ENCODE measurements at regions not wholly inside any gene's neighbourhood (a gene's known extent, or its start where the extent isn't known, plus 50 kb on each side); places are given as distances from the start of the nearest gene placed in this dataset.

GRCh38 chr5:2598503-2598902 is 153.0 kb downstream of the IRX2 start:
- no peak for DNase-seq

DNA sequence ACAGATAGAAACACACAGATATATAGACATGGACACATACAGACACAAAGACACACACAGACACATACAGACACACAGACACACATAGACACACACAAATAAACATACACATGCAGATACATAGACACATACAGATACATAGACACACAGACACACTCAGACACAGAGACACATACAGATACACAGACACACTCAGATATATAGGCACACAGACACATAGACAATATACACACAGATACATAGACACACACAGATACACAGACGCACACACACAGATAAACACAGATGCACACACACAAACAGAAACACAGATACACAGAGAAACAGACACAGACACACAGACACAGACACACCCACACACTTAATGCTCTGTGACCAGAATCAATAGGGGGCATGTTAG is 156.8 kb downstream of the IRX2 start:
- DNase-seq = no peak

- DNase-seq = no peak
Observed at GRCh38 chr5:2592766-2593165, 158.7 kb downstream of the IRX2 start.

DNA sequence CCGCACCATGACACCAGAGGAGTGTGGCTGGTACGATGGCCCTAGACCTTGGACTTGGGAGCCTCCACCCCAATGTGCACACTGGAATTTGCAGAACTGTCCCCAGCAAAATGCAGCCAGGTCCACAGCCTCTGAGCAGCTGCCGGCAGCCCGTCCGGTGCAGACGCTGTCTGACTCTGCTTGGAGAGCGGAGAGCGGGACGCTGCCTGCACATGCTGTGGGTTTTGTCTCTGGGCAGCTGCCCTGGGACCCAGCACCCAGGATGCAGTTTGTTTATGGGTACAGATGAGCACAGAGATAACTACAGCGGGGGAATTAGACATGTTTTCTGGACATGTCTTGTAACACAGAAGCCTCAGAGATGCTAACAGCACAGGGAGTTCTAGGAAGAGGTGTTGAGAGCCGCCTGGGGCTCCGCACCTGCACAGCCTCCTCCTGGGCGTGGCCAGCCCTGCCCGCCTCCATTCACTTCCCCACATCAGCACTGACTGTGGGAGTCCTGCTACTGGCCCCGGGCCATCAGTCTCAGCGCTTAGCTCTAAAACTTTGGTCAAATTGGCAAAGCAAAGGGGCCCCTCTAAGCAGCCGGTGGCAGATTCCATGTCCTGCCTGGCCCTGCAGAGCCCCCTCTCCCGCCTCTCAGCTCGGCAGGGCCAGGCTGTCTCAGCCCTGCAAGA is 159.6 kb downstream of the IRX2 start:
- DNase-seq = no peak

DNA sequence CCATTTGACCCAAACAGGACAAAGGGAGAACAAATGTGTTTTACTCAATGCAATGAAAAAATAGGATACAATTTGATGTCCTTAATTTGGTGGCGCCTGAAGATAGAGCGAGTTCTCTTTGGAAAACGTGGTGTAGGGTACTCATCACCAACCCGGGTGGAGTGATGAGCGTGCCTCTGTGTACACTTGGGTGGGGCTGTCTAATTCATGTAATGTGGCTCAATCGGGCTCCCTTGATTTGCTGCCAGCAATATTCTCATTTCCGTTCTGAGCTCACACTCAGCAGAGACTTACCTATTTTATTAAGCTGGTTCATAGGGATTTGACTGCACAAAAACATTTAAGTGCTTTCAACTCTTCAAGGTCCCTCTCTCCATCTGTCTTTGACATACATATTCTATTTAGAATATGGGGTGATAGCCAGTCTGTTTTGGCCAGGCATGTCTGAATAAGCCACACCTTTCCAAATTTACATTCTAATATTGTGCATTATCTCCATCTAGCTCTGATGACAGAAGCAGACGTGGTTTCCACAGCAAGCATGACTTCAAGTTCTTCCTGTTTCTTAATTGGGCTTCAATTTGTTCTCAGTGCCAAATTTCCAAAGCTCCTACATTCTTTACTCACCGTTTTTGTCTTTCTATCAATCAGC is 162.5 kb downstream of the IRX2 start:
- no peak for DNase-seq

- no peak for DNase-seq
Observed at GRCh38 chr5:2587189-2588031, 164.1 kb downstream of the IRX2 start.

DNA sequence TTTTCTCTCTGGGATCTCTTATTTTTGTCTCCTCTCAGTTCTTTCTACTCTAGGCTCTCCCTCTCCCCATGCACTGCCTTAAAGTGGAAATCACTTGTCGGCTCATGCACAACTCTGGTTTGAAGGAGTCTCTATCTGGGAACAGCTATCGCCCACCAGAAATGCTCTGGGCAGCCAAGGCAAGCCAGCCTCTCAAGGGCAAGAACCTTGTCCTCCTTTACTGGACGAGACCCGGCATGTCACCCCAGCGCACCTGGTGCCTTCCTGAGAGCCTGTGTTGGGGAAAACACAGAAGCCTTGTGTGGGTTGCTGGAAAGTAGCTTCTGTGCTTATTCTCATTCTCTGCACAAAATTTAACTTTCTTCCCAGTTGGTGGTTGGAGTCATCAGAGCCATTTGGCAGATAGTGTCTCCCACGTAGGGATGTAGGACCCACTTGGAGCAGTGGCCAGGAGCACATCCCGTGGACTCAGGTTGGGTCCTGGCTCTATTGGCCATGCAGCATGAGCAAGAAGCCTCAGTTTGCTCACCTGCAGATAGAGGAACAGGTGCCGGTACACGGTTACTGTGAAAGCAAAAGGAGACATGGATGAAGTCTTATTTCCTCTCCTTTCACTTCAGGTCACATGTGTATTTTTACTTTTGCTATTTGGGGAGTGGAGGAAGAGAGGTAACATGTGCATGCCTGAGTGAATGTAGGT is 165.3 kb downstream of the IRX2 start:
- DNase-seq = no peak

DNA sequence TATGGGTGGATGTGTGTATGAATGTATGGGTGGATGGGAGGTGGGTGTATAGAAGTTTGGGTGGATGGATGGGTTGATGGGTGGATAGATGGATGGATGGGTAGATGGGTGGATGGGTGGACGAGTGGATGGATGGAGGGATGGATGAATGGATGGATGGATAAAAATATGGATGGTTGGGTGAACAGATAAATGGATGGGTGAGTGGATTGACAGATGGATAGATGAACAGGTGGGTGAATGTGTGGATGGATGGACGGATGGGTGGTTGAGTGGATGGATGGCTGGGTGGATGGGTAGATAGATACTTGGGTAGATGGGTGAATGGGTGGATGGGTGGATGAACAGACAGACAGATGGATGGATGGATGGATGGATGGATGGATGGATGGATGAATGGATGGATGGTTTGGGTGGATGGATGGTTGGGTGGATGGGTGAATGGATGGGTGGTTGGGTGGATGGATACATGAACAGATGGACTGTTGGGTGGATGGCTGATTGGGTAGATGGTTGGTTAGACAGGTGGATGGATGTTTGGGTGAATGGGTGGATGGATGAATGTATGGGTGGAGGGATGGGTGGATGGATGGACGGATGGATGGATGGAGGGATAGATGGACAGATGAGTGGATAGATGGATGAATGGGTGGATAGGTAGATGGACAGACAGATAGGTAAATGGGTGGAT is 166.8 kb downstream of the IRX2 start:
- DNase-seq = no peak

- DNase-seq = no peak
Observed at GRCh38 chr5:2582507-2582906, 169.0 kb downstream of the IRX2 start.

DNA sequence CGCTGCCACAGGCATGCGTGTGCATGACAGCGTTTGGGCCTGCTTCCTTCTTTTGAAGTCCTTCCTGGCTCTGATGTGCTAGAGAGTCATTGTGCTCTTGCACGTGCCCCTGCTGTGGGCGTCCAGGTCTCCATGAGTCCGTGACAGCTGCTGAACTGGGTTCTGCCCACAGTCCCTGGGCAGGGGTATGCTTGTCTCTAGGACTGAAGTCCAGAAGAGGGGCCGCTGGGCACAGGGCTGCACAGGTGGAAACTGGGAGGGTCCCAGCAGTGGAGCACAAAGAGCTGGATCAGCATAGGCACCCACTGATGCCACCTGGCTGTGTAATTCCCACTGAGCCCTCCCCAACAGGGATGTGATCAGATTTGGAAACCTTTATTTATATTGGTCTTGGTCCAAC is 169.4 kb downstream of the IRX2 start:
- no peak for DNase-seq

GRCh38 chr5:2581418-2581817 is 170.1 kb downstream of the IRX2 start:
- DNase-seq = no peak

- no peak for DNase-seq
Observed at GRCh38 chr5:2579126-2579525, 172.4 kb downstream of the IRX2 start.

DNA sequence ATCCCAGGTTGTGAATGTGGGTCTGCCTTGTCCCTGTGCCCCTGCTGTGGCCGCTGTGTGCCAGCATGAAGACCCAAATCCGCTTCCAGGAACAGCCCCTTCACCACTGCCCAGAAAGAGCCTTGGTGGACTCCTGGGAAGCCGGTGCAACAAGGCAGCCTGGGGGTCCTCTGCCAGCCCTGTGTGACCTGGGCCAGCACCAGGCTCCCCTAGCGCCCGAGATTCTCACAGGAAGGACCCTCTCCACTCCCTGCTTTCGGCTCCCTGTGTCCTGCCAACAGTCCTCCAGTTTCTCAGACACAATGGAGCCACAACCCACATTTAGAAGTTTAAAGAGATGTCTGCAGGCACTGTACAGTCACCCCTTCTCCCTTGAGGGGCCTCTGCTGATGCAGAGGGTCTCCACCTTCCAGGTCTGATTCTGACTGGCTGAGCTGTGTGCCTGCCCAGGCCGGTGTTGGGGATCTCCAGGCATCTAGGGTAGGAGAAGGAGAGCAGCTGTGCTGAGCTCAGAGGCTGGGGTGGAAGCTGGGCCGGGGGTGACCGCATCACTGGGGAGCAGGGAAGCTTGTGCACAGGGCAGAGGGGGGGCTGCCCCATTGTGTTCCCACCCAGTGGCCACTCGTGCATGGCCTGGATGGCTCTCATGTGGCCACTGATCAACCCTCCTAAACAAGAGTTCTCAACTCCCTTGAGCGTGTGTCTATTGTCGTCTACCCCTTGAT is 174.0 kb downstream of the IRX2 start:
- no peak for DNase-seq

- no peak for DNase-seq
Observed at GRCh38 chr5:2576823-2577222, 174.7 kb downstream of the IRX2 start.

DNA sequence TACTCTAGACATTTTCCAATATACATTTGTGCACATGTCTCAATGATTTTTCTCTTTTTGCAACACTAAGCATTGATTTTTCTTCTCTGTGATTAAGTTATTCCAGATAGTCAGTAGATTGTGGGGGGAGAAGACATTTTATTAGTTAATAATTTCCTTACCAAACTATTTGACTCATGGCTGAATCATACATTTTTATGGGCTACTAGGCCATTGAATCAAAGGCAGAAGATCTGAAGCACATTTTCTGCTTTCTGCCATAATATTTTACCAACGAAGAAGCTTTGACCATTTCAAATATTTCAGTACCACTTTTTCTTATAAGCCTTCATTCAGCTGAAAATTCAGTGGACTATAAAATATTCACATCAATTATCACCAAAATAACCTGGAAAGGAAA is 175.6 kb downstream of the IRX2 start:
- DNase-seq = no peak

DNA sequence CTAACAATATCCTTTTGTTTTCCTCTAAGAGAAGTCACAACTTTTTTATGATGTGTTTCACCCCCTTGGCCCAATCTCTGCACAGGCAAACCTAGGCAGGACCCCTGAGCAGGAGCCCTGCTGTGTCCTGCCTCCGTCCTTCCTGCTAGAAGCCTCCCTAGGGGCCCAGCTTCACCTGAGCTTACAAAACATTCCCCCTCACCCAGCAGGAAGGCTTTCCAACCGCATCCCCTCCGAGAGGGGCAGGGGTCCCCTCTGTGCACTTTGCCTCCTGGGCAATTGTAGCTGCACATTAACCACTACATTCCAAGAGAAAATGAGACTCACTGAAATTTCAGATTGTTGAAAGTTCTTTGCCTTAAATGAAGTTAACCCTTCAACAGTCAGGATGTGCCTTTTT is 176.2 kb downstream of the IRX2 start:
- no peak for DNase-seq

DNA sequence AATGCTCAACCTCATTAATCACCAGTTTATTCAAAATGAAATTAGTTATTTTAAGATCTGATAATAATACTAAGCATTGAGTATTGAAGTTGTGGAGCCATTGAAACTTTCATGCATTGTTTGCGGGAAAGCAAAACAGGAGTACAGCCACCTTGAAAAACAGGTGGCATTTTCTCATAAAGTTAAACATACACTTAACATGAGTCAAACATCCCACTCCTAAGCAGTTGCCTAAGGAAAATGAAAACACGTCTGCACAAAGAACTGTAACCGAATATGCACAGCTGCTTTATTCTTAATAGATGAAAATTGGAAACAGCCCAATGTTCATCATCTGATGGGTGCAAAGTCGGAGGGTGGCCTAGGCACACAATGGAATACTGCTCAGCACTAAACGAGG is 177.3 kb downstream of the IRX2 start:
- DNase-seq = no peak

- no peak for DNase-seq
Observed at GRCh38 chr5:2570586-2570985, 180.9 kb downstream of the IRX2 start.

DNA sequence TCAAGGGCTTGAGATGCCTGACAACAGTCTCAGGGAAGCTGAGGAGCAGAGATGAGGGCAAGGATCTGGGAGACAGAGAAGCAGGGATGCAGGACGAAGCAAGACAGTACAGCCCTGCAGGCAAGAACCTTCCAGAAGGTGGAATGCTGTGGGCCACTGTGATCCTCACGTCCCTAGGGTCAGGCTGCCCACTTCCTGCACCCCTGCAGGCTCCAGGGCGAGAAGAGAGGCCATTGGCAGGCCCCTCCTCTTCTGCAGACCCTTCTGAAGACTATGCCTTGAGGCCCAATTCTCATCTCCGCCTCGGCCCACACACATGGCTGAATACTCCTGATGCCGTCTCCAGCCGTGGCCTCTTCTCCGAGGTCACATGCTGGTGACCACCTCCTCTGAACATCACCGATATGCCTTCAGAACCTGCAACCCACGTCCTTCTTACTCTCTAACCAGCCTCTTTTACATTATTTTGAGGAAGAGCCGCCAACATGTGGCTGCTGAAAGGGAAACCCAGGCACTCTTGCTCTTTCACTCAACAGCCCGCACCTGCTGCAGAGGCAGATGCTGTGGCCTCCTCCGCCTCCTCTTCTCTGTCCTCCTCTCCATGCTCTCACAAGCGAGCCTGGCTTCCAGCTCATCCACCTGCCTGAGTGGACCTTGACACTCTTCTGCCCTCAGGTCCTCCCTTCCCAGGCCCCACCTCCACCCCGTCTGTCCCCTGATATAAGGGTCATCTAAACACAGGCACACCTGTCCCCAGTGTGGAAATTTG is 181.5 kb downstream of the IRX2 start:
- DNase-seq = no peak

DNA sequence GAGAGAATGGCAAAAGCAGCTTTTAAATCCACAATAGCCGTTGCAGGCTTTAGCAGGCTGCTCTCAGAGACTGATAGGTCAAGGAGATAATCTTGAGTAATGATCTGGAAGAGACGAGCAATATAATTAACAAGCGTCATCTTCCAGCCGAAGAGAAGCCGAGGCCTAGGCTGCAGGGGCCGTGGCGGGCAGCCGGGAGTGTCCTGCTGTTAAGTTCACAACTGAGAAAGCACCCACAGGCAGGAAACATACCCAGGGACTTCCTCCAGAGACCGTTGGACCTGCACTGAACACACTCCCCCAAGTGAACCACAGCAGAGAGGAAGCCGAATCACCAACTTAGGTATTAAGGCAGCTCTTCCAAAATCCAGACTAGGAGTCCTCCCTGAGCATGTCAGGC is 182.3 kb downstream of the IRX2 start:
- no peak for DNase-seq

DNA sequence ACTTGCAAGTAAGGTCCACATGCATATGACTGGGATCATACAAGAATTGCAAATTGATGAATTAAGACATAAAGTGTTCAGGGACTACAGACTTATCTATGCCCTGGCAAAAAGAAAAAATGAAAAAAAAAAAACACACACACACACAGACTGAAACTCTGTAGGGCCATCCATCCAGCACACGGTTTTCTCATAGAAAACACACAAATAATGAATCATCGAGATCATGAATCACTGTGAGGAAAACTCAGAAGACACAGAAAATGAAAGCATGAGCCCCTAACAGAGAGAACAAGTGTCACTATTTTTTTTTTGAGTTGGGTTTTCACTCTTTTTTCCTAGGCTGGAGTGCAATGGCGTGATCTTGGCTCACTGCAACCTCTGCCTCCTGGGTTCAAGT is 185.2 kb downstream of the IRX2 start:
- DNase-seq = no peak
